Neutrophil (primary cell): ENCODE measurements at regions not wholly inside any gene's neighbourhood (a gene's known extent, or its start where the extent isn't known, plus 50 kb on each side); places are given as distances from the start of the nearest gene placed in this dataset.
A peak's percentile ranks its signal among the peaks of the same experiment; 100 is the strongest.

Source experiments
- H3K27ac ChIP-seq: fragments of 200-600 bp; sonication (generic); 2 replicates; pipeline ENCODE4 v1.5.1; 2016; ENCODE audit warnings: mild to moderate bottlenecking, moderate library complexity
- H3K27me3 ChIP-seq: fragments of 200-600 bp; sonication (generic); 2 replicates; pipeline ENCODE4 v1.6.0; 2016; ENCODE audit warnings: mild to moderate bottlenecking
- H3K36me3 ChIP-seq: fragments of 200-600 bp; sonication (generic); 2 replicates; pipeline ENCODE4 v1.5.1; 2017
- H3K4me1 ChIP-seq, 2 experiments: fragments of 200-600 bp in 1 of 2; sonication (generic) in 1 of 2; 1 replicate in 1 of 2; 2 replicates in 1 of 2; pipeline versions ENCODE4 v1.5.1 to v1.6.1; 2013 to 2016; ENCODE audit warnings: low read depth in 1 of 2, low read length in 1 of 2, mild to moderate bottlenecking in 1 of 2, moderate library complexity in 1 of 2; ENCODE audit not compliant: control insufficient read depth in 1 of 2, insufficient read depth in 1 of 2
- H3K4me3 ChIP-seq, 2 experiments: fragments of 200-600 bp in 1 of 2; sonication (generic) in 1 of 2; 1 replicate in 1 of 2; 2 replicates in 1 of 2; pipeline ENCODE4 v1.5.1; 2013 to 2016; ENCODE audit warnings: low read depth in 1 of 2, low read length in 1 of 2, mild to moderate bottlenecking in 1 of 2, moderate library complexity in 1 of 2
- H3K9me3 ChIP-seq: fragments of 200-600 bp; sonication (generic); 2 replicates; pipeline ENCODE4 v1.5.1; 2016
- CTCF ChIP-seq: fragments of 200-600 bp; sonication (generic); IDR thresholded peaks from 2 replicates; pipeline ENCODE4 v1.5.1; 2016; ENCODE audit warnings: antibody characterized with exemption

GRCh38 chrY:7723127-7723526 lies 811.6 kb upstream of the AMELY start:
- Histone ChIP-seq H3K9me3 (no peaks in the 10 kb centered on the region), H3K36me3 (no peaks in the 10 kb centered on the region), H3K27ac (peak overlapping the region; percentile 84), H3K4me3 (no peak overlapping the region), H3K27me3 (no peaks in the 10 kb centered on the region), H3K4me1 (peaks cover 0 to 52% of the 10 kb centered on the region in 2 experiments)
- no peak for TF ChIP-seq CTCF

DNA sequence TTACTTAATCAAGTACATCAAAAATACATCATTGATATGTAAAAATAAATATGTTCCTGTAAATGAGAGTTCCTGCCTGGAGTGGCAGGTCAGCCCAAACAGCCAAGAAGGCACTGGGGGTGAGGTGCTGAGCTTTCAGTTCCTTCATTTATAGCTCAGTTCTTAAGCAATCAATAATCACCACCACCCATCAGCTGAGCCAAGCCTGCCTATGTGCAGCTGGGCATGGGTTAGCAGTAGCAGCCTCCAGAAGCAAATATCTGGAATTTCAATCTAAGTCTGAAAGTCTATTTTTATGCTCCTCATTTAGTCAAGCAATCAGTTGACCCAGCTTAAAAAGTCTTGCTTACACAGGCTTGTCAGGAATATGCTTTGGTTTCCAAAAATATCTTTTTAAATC lies 811.0 kb upstream of the AMELY start:
- Histone ChIP-seq H3K27ac (no peak overlapping the region), H3K4me3 (no peak overlapping the region), H3K36me3 (no peaks in the 10 kb centered on the region), H3K27me3 (no peaks in the 10 kb centered on the region), H3K9me3 (no peaks in the 10 kb centered on the region), H3K4me1 (peaks cover 0 to 47% of the 10 kb centered on the region in 2 experiments)
- no peak for TF ChIP-seq CTCF

- Histone ChIP-seq H3K4me1 (peaks cover 0 to 34% of the 10 kb centered on the region in 2 experiments), H3K27me3 (no peaks in the 10 kb centered on the region), H3K36me3 (no peaks in the 10 kb centered on the region), H3K27ac (no peak overlapping the region), H3K9me3 (no peaks in the 10 kb centered on the region), H3K4me3 (no peak overlapping the region)
- no peak for TF ChIP-seq CTCF
These were observed 809.4 kb upstream of the AMELY start for GRCh38 chrY:7720974-7721373.

GRCh38 chrY:7719271-7719670 lies 807.7 kb upstream of the AMELY start:
- H3K27ac ChIP-seq, result no peak overlapping the region
- H3K4me1 ChIP-seq, result peaks cover 0 to 17% of the 10 kb centered on the region in 2 experiments
- no peak for TF ChIP-seq CTCF
- H3K36me3 ChIP-seq, result no peaks in the 10 kb centered on the region
- no peak overlapping the region for H3K4me3 ChIP-seq
- H3K9me3 ChIP-seq, result no peaks in the 10 kb centered on the region
- H3K27me3 ChIP-seq, result no peaks in the 10 kb centered on the region

DNA sequence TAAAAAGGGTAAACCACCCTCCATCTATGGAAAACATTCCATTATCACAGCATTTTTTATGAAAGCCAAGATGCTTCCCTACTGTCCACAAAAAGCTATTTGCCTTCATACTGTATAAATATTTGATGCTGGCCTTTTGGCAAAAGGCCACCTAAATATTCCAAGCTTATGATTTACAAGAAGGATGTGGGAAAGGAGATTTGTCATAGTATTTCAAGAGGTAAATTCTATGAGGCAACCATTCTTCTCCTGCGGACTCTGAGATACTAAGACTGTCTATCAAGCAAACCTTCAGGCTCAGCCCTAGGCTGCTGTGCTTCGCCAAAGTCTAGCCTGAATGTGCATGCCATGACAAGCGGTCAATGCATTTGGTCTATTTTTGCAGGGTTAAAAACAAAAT lies 807.1 kb upstream of the AMELY start:
- Histone ChIP-seq H3K27me3 (no peaks in the 10 kb centered on the region), H3K27ac (no peak overlapping the region), H3K4me1 (peaks cover 0 to 11% of the 10 kb centered on the region in 2 experiments), H3K36me3 (no peaks in the 10 kb centered on the region), H3K9me3 (no peaks in the 10 kb centered on the region), H3K4me3 (no peak overlapping the region)
- TF ChIP-seq CTCF, result no peak

DNA sequence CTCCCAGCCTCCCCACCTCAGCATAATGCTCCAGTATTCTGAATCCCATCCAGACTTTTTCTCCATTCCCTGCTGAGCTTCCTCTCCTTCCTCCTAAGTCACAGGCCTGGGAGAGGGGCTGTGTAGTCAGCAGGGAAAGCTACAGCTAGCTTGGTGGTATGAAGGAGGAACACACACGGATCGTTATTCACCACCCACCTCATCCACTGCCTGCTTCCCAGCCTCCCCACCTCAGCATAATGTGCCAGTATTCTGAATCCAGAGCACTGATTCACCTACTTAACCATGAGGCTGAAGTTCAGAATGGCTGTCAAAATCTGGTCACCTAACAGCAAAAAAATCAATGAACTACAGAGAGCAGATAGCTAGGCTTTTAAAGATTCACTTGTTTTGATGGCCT lies 806.6 kb upstream of the AMELY start:
- H3K27ac ChIP-seq, result no peak overlapping the region

More for the DNA sequence above, 806.6 kb upstream of the AMELY start:
- peaks cover 0 to 6% of the 10 kb centered on the region in 2 experiments for H3K4me1 ChIP-seq
- H3K36me3 ChIP-seq, result no peaks in the 10 kb centered on the region
- H3K27me3 ChIP-seq, result no peaks in the 10 kb centered on the region
- H3K4me3 ChIP-seq, result no peak overlapping the region
- no peaks in the 10 kb centered on the region for H3K9me3 ChIP-seq
- TF ChIP-seq CTCF, result no peak
